ENCODE measurements at regions not wholly inside any gene's neighbourhood (a gene's known extent, or its start where the extent isn't known, plus 50 kb on each side); places are given as distances from the start of the nearest gene placed in this dataset.

GRCh38 chrX:109264878-109265277 lies 217.0 kb downstream of the GUCY2F start:
- H3K27me3 Mint-ChIP-seq (ENCODE audit: insufficient read depth, unreplicated experiment) = no peaks in the 10 kb centered on the region
- no peaks in the 10 kb centered on the region for H3K36me3 Mint-ChIP-seq (ENCODE audit: insufficient read depth, unreplicated experiment)
- no peaks in the 10 kb centered on the region for H3K27me3 ChIP-seq (replicated peaks; ENCODE audit: control insufficient read depth, insufficient read depth, low read length)
- intact Hi-C loops (cut with micrococcal nuclease; ENCODE audit: unreplicated experiment) = no loop called here
- DNase-seq = no peak
- ChIA-PET CTCF (no interaction called here), POLR2A (no interaction called here)
- no peak overlapping the region for H3K27ac Mint-ChIP-seq (ENCODE audit: unreplicated experiment)
- H3K4me3 Mint-ChIP-seq (ENCODE audit: unreplicated experiment) = no peak overlapping the region
- no peaks in the 10 kb centered on the region for H3K4me1 ChIP-seq
- TF ChIP-seq CTCF (IDR thresholded peaks at IDR 0.05; ENCODE audit: insufficient read depth in 1 of 2, low read depth in 1 of 2, low read length in 1 of 2, severe bottlenecking in 1 of 2, unreplicated experiment in 1 of 2) = no peak
- no peaks in the 10 kb centered on the region for H3K4me1 Mint-ChIP-seq (ENCODE audit: low read depth, unreplicated experiment)
- no TSS peak for BruUV-seq (replicated peaks)
- no peaks in the 10 kb centered on the region for H3K9me3 Mint-ChIP-seq (ENCODE audit: unreplicated experiment)
- H3K36me3 ChIP-seq (ENCODE audit: control insufficient read depth, insufficient read depth, low read length) = no peaks in the 10 kb centered on the region
- H3K4me3 ChIP-seq (ENCODE audit: low read depth, low read length) = no peak overlapping the region
- no peaks in the 10 kb centered on the region for H3K9me3 ChIP-seq

GRCh38 chrX:109261279-109261678 lies 220.6 kb downstream of the GUCY2F start:
- CTCF ChIA-PET = no interaction called here
- POLR2A ChIA-PET = no interaction called here
- no TSS peak for BruUV-seq (replicated peaks)
- H3K27me3 ChIP-seq (replicated peaks; ENCODE audit: control insufficient read depth, insufficient read depth, low read length) = no peaks in the 10 kb centered on the region
- H3K36me3 Mint-ChIP-seq (ENCODE audit: insufficient read depth, unreplicated experiment) = no peaks in the 10 kb centered on the region
- no peak overlapping the region for H3K27ac Mint-ChIP-seq (ENCODE audit: unreplicated experiment)
- H3K36me3 ChIP-seq (ENCODE audit: control insufficient read depth, insufficient read depth, low read length) = no peaks in the 10 kb centered on the region
- H3K4me3 ChIP-seq (ENCODE audit: low read depth, low read length) = no peak overlapping the region
- intact Hi-C loops (cut with micrococcal nuclease; ENCODE audit: unreplicated experiment) = no loop called here
- no peaks in the 10 kb centered on the region for H3K9me3 Mint-ChIP-seq (ENCODE audit: unreplicated experiment)
- H3K9me3 ChIP-seq = no peaks in the 10 kb centered on the region
- no peak for TF ChIP-seq CTCF (IDR thresholded peaks at IDR 0.05; ENCODE audit: insufficient read depth in 1 of 2, low read depth in 1 of 2, low read length in 1 of 2, severe bottlenecking in 1 of 2, unreplicated experiment in 1 of 2)
- H3K4me3 Mint-ChIP-seq (ENCODE audit: unreplicated experiment) = no peak overlapping the region
- no peaks in the 10 kb centered on the region for H3K27me3 Mint-ChIP-seq (ENCODE audit: insufficient read depth, unreplicated experiment)
- DNase-seq = no peak
- no peaks in the 10 kb centered on the region for H3K4me1 ChIP-seq
- H3K4me1 Mint-ChIP-seq (ENCODE audit: low read depth, unreplicated experiment) = no peaks in the 10 kb centered on the region

- intact Hi-C loops (cut with micrococcal nuclease; ENCODE audit: unreplicated experiment) = no loop called here
- no peaks in the 10 kb centered on the region for H3K36me3 Mint-ChIP-seq (ENCODE audit: insufficient read depth, unreplicated experiment)
- ChIA-PET CTCF (no interaction called here), POLR2A (no interaction called here)
- no peak overlapping the region for H3K27ac Mint-ChIP-seq (ENCODE audit: unreplicated experiment)
- no peaks in the 10 kb centered on the region for H3K36me3 ChIP-seq (ENCODE audit: control insufficient read depth, insufficient read depth, low read length)
- H3K4me1 Mint-ChIP-seq (ENCODE audit: low read depth, unreplicated experiment) = no peaks in the 10 kb centered on the region
- no peak overlapping the region for H3K4me3 Mint-ChIP-seq (ENCODE audit: unreplicated experiment)
- no peak overlapping the region for H3K4me3 ChIP-seq (ENCODE audit: low read depth, low read length)
- DNase-seq = no peak
- BruUV-seq (replicated peaks) = no TSS peak
- no peaks in the 10 kb centered on the region for H3K27me3 Mint-ChIP-seq (ENCODE audit: insufficient read depth, unreplicated experiment)
- no peaks in the 10 kb centered on the region for H3K27me3 ChIP-seq (replicated peaks; ENCODE audit: control insufficient read depth, insufficient read depth, low read length)
- no peaks in the 10 kb centered on the region for H3K9me3 ChIP-seq
- no peak for TF ChIP-seq CTCF (IDR thresholded peaks at IDR 0.05; ENCODE audit: insufficient read depth in 1 of 2, low read depth in 1 of 2, low read length in 1 of 2, severe bottlenecking in 1 of 2, unreplicated experiment in 1 of 2)
- H3K4me1 ChIP-seq = no peaks in the 10 kb centered on the region
- no peaks in the 10 kb centered on the region for H3K9me3 Mint-ChIP-seq (ENCODE audit: unreplicated experiment)
Observed at GRCh38 chrX:109252789-109253188, 229.1 kb downstream of the GUCY2F start.

Data from Caco-2 (cell line).